GM23338 (cell line): ENCODE measurements at regions not wholly inside any gene's neighbourhood (a gene's known extent, or its start where the extent isn't known, plus 50 kb on each side); places are given as distances from the start of the nearest gene placed in this dataset.

Experiments used
- CREB1 ChIP-seq: fragments of 250-450 bp; sonication (Bioruptor Pico); IDR thresholded peaks from 2 replicates; pipeline ENCODE4 v1.5.0; 2020; ENCODE audit warnings: low read depth, mild to moderate bottlenecking, moderate library complexity
- CTCF ChIP-seq, 2 experiments: fragments of 200-600 bp in 1 of 2; sonication (generic) in 1 of 2; conservative IDR thresholded peaks; 2 replicates each; pipeline versions ENCODE4 v1.5.1 to v1.6.1; 2016 to 2017; ENCODE audit warnings: antibody characterized with exemption in 2 of 2, low read depth in 2 of 2, mild to moderate bottlenecking in 2 of 2, moderate library complexity in 1 of 2
- ETS1 ChIP-seq: IDR thresholded peaks from 2 replicates; pipeline ENCODE4 v1.6.1; 2016; ENCODE audit warnings: antibody characterized with exemption
- EZH2 ChIP-seq: fragments of 200-600 bp; sonication (generic); IDR thresholded peaks from one replicate; pipeline ENCODE4 v1.8.0; 2017; ENCODE audit warnings: antibody characterized with exemption, mild to moderate bottlenecking, low read depth; ENCODE audit not compliant: unreplicated experiment
- EZH2phosphoT487 ChIP-seq: fragments of 200-600 bp; sonication (generic); IDR thresholded peaks from one replicate; pipeline ENCODE4 v1.8.1; 2018; ENCODE audit warnings: antibody characterized with exemption; ENCODE audit not compliant: unreplicated experiment
- JUNB ChIP-seq: IDR thresholded peaks from one replicate; pipeline ENCODE4 v1.6.1; 2016; ENCODE audit warnings: antibody characterized with exemption; ENCODE audit not compliant: unreplicated experiment
- NANOG ChIP-seq: IDR thresholded peaks from 2 replicates; pipeline ENCODE4 v1.6.1; 2016; ENCODE audit warnings: antibody characterized with exemption, borderline replicate concordance
- POLR2AphosphoS5 ChIP-seq: IDR thresholded peaks from 2 replicates; pipeline ENCODE4 v1.6.1; 2016; ENCODE audit warnings: antibody characterized with exemption, low read depth
- REST ChIP-seq: IDR thresholded peaks from one replicate; pipeline ENCODE4 v1.6.1; 2018; ENCODE audit warnings: antibody characterized with exemption; ENCODE audit not compliant: unreplicated experiment
- STAT1 ChIP-seq: IDR thresholded peaks from one replicate; pipeline ENCODE4 v1.6.1; 2016; ENCODE audit warnings: antibody characterized with exemption; ENCODE audit not compliant: unreplicated experiment
- ZNF114 ChIP-seq: fragments of 250-450 bp; sonication (Bioruptor Pico); IDR thresholded peaks from 2 replicates; pipeline ENCODE4 v1.5.0; 2020; ENCODE audit warnings: mild to moderate bottlenecking, moderate library complexity
- ZNF331 ChIP-seq: fragments of 250-450 bp; sonication (Bioruptor Pico); IDR thresholded peaks from 2 replicates; pipeline ENCODE4 v1.5.0; 2020; ENCODE audit warnings: low read depth, mild to moderate bottlenecking, moderate library complexity

- no peak for TF ChIP-seq CTCF (conservative IDR thresholded peaks at IDR 0.05; ENCODE audit: low read depth in 2 of 2)
- no peak for TF ChIP-seq EZH2
- no peak for TF ChIP-seq POLR2AphosphoS5
- no peak for TF ChIP-seq EZH2phosphoT487
- TF ChIP-seq REST = no peak
- TF ChIP-seq ETS1 = no peak
- TF ChIP-seq JUNB = no peak
- TF ChIP-seq CREB1 (CRISPR knock-in tag) = no peak
- TF ChIP-seq NANOG = no peak
- no peak for TF ChIP-seq STAT1
- TF ChIP-seq ZNF331 = no peak
- TF ChIP-seq ZNF114 (CRISPR knock-in tag) = no peak
Observed at GRCh38 chr13:42707048-42707447, 74.3 kb upstream of the FAM216B start.
